Liver (tissue), 8 donors: ENCODE measurements at regions not wholly inside any gene's neighbourhood (a gene's known extent, or its start where the extent isn't known, plus 50 kb on each side); places are given as distances from the start of the nearest gene placed in this dataset.

Source experiments
- DNase-seq: peaks from one replicate; pipeline ENCODE4 v3.0.0-alpha.2; 2017; ENCODE audit warnings: low spot score
- H3K27ac ChIP-seq, 2 donors: one replicate each; pipeline ENCODE4 v1.7.0; 2013; ENCODE audit warnings: inconsistent platforms in 2 of 2, low read length in 2 of 2, control low read depth in 1 of 2, low read depth in 1 of 2, mild to moderate bottlenecking in 1 of 2
- H3K27me3 ChIP-seq, 4 donors: one replicate each; pipeline versions ENCODE4 v1.6.1 to v1.7.0; 2013; ENCODE audit warnings: low read length in 3 of 4, inconsistent platforms in 1 of 4, mild to moderate bottlenecking in 1 of 4, moderate library complexity in 1 of 4; ENCODE audit not compliant: control insufficient read depth in 4 of 4, insufficient read depth in 4 of 4
- H3K36me3 ChIP-seq, 4 donors: one replicate each; pipeline versions ENCODE4 v1.6.1 to v1.7.0; 2013; ENCODE audit warnings: low read length in 3 of 4, mild to moderate bottlenecking in 3 of 4, low read depth in 1 of 4, moderate library complexity in 1 of 4; ENCODE audit not compliant: control insufficient read depth in 4 of 4, insufficient read depth in 3 of 4
- H3K4me1 ChIP-seq, 4 donors: one replicate each; pipeline versions ENCODE4 v1.6.1 to v1.7.0; 2013; ENCODE audit warnings: low read length in 3 of 4, mild to moderate bottlenecking in 3 of 4, moderate library complexity in 1 of 4; ENCODE audit not compliant: control insufficient read depth in 4 of 4, insufficient read depth in 4 of 4
- H3K4me3 ChIP-seq, 3 donors: one replicate each; pipeline versions ENCODE4 v1.6.1 to v1.7.0; 2013; ENCODE audit warnings: low read length in 3 of 3, control low read depth in 1 of 3, low read depth in 1 of 3, mild to moderate bottlenecking in 1 of 3
- H3K9ac ChIP-seq, 2 donors: one replicate each; pipeline ENCODE4 v1.7.0; 2013; ENCODE audit warnings: low read length in 2 of 2, mild to moderate bottlenecking in 2 of 2, moderate library complexity in 2 of 2, control low read depth in 1 of 2, low read depth in 1 of 2
- H3K9me3 ChIP-seq, 4 donors: one replicate each; pipeline versions ENCODE4 v1.6.1 to v1.7.0; 2013; ENCODE audit warnings: low read length in 3 of 4; ENCODE audit not compliant: control insufficient read depth in 4 of 4
- CTCF ChIP-seq: fragments of 150-350 bp; IDR thresholded peaks from 2 replicates; pipeline ENCODE4 v1.5.1; 2017; ENCODE audit warnings: improper control_type of control experiment, low read depth, low read length; ENCODE audit not compliant: missing input control
- EGR1 ChIP-seq, 2 donors: IDR thresholded peaks; 2 replicates each; pipeline ENCODE4 v1.6.1; 2016 to 2018; ENCODE audit warnings: antibody characterized with exemption in 2 of 2, low read depth in 2 of 2
- FOXA1 ChIP-seq: IDR thresholded peaks from 2 replicates; pipeline ENCODE4 v1.6.1; 2016; ENCODE audit warnings: antibody characterized with exemption
- GABPA ChIP-seq, 2 donors: IDR thresholded peaks in 1 of 2; conservative IDR thresholded peaks in 1 of 2; 2 replicates each; pipeline ENCODE4 v1.6.1; 2016; ENCODE audit warnings: antibody characterized with exemption in 2 of 2, mild to moderate bottlenecking in 1 of 2, moderate library complexity in 1 of 2
- HNF4A ChIP-seq, 2 donors: conservative IDR thresholded peaks; 2 replicates each; pipeline ENCODE4 v1.6.1; 2016; ENCODE audit warnings: antibody characterized with exemption in 2 of 2, mild to moderate bottlenecking in 2 of 2
- HNF4G ChIP-seq: IDR thresholded peaks from 2 replicates; pipeline ENCODE4 v1.6.1; 2016; ENCODE audit warnings: antibody characterized with exemption
- JUND ChIP-seq, 2 donors: IDR thresholded peaks; 2 replicates each; pipeline ENCODE4 v1.6.1; 2016; ENCODE audit warnings: antibody characterized with exemption in 2 of 2
- MAX ChIP-seq: IDR thresholded peaks from 2 replicates; pipeline ENCODE4 v1.6.1; 2016; ENCODE audit warnings: antibody characterized with exemption
- RAD21 ChIP-seq, 2 donors: IDR thresholded peaks; 2 replicates each; pipeline ENCODE4 v1.6.1; 2016; ENCODE audit warnings: antibody characterized with exemption in 2 of 2, mild to moderate bottlenecking in 2 of 2
- SP1 ChIP-seq: IDR thresholded peaks from 2 replicates; pipeline ENCODE4 v1.6.1; 2018; ENCODE audit warnings: antibody characterized with exemption, mild to moderate bottlenecking
- TAF1 ChIP-seq: conservative IDR thresholded peaks from 2 replicates; pipeline ENCODE4 v1.6.1; 2016; ENCODE audit warnings: antibody characterized with exemption, mild to moderate bottlenecking
- ZBTB33 ChIP-seq: IDR thresholded peaks from 2 replicates; pipeline ENCODE4 v1.6.1; 2016; ENCODE audit warnings: antibody characterized with exemption
- WGBS: extraction: QIAGEN DNeasy Blood & Tissue Kit; methylation state at CpG from one replicate; pipeline ENCODE4 v1.1.7; 2013; 5-methylcytosine and 5-hydroxymethylcytosine counted together
- TF ChIP-seq, protein P1 (sequence below): IDR thresholded peaks from 2 replicates; pipeline ENCODE4 v1.6.1; 2016; ENCODE audit warnings: antibody characterized with exemption, mild to moderate bottlenecking
- TF ChIP-seq, protein P2 (sequence below): IDR thresholded peaks from 2 replicates; pipeline ENCODE4 v1.6.1; 2016; ENCODE audit warnings: antibody characterized with exemption
- donor health status: healthy.
- donor health status: healthy.
- donor health status: healthy.
- donor health status: healthy.
- donor health status: healthy.

- H3K4me3 ChIP-seq: no peak overlapping the region
- H3K27me3 ChIP-seq: peaks cover 0 to 3% (median 0%) of the 10 kb centered on the region in 4 donors
- H3K9ac ChIP-seq: no peak overlapping the region
- H3K9me3 ChIP-seq: no peaks in the 10 kb centered on the region
- no peaks in the 10 kb centered on the region for H3K4me1 ChIP-seq
- WGBS: 70% methylated on average over 2 of the region's 2 CpGs
- no peaks in the 10 kb centered on the region for H3K36me3 ChIP-seq
- TF ChIP-seq RAD21 (IDR thresholded peaks at IDR 0.05) (no peak), ZBTB33 (no peak), MAX (no peak), GABPA (IDR thresholded peaks at IDR 0.05 in 1 of 2, conservative IDR thresholded peaks at IDR 0.05 in 1 of 2) (no peak), CTCF (no peak), JUND (IDR thresholded peaks at IDR 0.05) (no peak), SP1 (no peak), FOXA1 (no peak), EGR1 (IDR thresholded peaks at IDR 0.05; ENCODE audit: low read depth in 2 of 2) (no peak)
- TF ChIP-seq, protein P1, sequence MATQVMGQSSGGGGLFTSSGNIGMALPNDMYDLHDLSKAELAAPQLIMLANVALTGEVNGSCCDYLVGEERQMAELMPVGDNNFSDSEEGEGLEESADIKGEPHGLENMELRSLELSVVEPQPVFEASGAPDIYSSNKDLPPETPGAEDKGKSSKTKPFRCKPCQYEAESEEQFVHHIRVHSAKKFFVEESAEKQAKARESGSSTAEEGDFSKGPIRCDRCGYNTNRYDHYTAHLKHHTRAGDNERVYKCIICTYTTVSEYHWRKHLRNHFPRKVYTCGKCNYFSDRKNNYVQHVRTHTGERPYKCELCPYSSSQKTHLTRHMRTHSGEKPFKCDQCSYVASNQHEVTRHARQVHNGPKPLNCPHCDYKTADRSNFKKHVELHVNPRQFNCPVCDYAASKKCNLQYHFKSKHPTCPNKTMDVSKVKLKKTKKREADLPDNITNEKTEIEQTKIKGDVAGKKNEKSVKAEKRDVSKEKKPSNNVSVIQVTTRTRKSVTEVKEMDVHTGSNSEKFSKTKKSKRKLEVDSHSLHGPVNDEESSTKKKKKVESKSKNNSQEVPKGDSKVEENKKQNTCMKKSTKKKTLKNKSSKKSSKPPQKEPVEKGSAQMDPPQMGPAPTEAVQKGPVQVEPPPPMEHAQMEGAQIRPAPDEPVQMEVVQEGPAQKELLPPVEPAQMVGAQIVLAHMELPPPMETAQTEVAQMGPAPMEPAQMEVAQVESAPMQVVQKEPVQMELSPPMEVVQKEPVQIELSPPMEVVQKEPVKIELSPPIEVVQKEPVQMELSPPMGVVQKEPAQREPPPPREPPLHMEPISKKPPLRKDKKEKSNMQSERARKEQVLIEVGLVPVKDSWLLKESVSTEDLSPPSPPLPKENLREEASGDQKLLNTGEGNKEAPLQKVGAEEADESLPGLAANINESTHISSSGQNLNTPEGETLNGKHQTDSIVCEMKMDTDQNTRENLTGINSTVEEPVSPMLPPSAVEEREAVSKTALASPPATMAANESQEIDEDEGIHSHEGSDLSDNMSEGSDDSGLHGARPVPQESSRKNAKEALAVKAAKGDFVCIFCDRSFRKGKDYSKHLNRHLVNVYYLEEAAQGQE: no peak
- DNase-seq: no peak
- no peak overlapping the region for H3K27ac ChIP-seq
Observed at GRCh38 chr5:87787625-87788256, 375.0 kb upstream of the CCNH start.

DNA sequence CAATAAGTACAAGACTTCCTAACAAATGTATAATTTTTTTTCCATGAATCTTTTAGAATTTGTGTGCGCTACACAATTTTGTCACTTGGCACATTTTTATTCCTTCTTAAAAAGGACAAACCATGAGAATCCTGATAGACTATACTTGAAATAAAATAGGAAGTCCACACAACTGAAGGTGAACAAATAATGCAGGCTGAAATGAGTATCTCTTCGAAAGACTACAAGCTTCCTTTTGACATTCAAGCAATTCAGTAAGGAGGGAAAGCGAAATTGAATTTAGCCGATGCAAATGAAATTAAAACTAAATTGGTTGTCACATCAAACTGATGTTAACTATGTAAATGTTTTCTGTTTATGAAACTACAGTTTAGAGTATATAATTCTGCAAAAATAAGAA lies 374.4 kb upstream of the CCNH start:
- Histone ChIP-seq H3K36me3 (no peaks in the 10 kb centered on the region), H3K27ac (no peak overlapping the region), H3K4me1 (no peaks in the 10 kb centered on the region), H3K4me3 (no peak overlapping the region), H3K9ac (no peak overlapping the region), H3K27me3 (peaks cover 0 to 3% (median 0%) of the 10 kb centered on the region in 4 donors), H3K9me3 (no peaks in the 10 kb centered on the region)
- 73% methylated on average over 4 of the region's 4 CpGs for WGBS
- no peak for DNase-seq
- TF ChIP-seq TAF1: no peak
- TF ChIP-seq, protein P1: no peak
- TF ChIP-seq JUND (IDR thresholded peaks at IDR 0.05): no peak
- no peak for TF ChIP-seq CTCF
- TF ChIP-seq HNF4G: no peak
- no peak for TF ChIP-seq ZBTB33
- no peak for TF ChIP-seq HNF4A (conservative IDR thresholded peaks at IDR 0.05)
- TF ChIP-seq, protein P2, sequence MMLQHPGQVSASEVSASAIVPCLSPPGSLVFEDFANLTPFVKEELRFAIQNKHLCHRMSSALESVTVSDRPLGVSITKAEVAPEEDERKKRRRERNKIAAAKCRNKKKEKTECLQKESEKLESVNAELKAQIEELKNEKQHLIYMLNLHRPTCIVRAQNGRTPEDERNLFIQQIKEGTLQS: no peak
- no peak for TF ChIP-seq SP1
